ENCODE measurements at regions not wholly inside any gene's neighbourhood (a gene's known extent, or its start where the extent isn't known, plus 50 kb on each side); places are given as distances from the start of the nearest gene placed in this dataset.

DNA sequence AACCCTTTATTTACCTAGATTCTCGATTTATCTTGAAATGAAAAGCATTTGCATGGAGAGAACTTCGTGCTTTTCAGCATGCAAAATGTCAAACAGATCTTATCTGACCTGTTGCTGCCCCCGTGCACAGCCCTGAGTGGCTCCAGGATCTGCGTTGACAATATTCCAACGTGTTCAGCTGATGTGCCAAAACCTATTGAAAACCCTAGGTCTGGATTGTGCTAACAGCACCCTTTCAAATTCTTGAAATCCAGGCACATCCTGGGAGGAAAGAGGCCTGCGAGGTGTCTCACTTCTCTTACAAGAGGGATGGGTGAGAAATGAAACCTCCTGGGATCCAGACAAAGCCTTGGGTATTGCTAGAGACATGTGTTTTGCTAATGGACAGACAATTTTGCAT, 231.8 kb downstream of the MAP2K4 start:
- WGBS: 45% methylated on average over 6 of the region's 6 CpGs
- H3K4me1 ChIP-seq (ENCODE audit: insufficient read depth): no peaks in the 10 kb centered on the region

DNA sequence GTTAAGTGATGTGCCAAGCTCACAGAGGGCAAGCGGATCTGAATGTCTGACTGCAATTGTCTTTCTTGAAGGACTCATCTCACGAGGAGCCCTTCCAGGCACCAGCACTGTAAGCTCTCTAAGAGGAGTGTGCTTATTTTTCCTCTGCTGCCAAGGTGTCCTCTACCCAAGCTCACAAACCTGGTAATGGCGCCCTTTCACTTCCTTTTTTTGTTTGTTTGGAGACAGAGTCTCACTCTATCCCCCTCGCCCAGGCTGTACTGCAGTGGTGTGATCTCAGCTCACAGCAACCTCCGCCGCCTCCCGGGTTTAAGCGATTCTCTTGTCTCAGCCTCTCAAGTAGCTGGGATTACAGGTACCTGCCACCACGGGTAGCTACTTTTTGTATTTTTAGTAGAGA, 233.8 kb downstream of the MAP2K4 start:
- WGBS: 95% methylated on average over 9 of the region's 9 CpGs

More for the DNA sequence above, 231.8 kb downstream of the MAP2K4 start:
- Histone ChIP-seq H3K4me3 (ENCODE audit: low read depth, low read length) (no peak overlapping the region), H3K27ac (ENCODE audit: low read depth) (no peak overlapping the region), H3K36me3 (ENCODE audit: insufficient read depth) (no peaks in the 10 kb centered on the region)
- no peak for DNase-seq (ENCODE audit: extremely low spot score)

DNA sequence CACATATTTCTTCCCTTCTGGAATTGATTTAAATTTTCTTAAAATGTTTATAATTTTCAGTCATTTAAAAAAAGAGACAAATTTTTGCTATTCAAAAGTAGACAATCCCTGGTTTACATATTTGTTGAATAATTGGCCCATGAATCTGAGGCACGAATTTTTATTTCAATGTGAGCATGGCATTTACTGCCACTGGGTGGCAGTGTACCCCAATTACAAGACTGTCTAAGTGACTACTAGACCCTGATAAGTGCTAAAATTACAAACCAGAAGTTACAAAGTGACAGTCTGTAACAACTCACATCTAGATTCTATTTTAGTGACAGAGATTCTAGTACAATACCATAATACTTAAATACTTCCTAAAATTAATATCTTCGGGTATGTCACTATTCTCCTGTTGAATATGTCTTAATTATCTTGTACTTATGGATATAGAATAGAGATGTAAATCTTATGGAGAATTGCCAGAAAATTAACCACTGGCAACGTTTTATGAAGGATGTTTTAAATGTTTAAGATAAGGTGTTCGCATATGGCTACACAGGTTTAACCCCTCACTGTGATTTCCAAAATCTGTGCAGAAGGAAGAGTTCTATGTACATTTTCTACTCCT, 235.8 kb downstream of the MAP2K4 start:
- no peak overlapping the region for H3K27ac ChIP-seq (ENCODE audit: low read depth)
- no peaks in the 10 kb centered on the region for H3K36me3 ChIP-seq (ENCODE audit: insufficient read depth)
- 9% methylated on average over 4 of the region's 4 CpGs for WGBS
- no peak overlapping the region for H3K4me3 ChIP-seq (ENCODE audit: low read depth, low read length)
- no peaks in the 10 kb centered on the region for H3K4me1 ChIP-seq (ENCODE audit: insufficient read depth)
- DNase-seq (ENCODE audit: extremely low spot score): no peak

More for the DNA sequence above, 233.8 kb downstream of the MAP2K4 start:
- Histone ChIP-seq H3K4me1 (ENCODE audit: insufficient read depth) (no peaks in the 10 kb centered on the region), H3K27ac (ENCODE audit: low read depth) (no peak overlapping the region), H3K4me3 (ENCODE audit: low read depth, low read length) (no peak overlapping the region), H3K36me3 (ENCODE audit: insufficient read depth) (no peaks in the 10 kb centered on the region)
- DNase-seq (ENCODE audit: extremely low spot score): no peak

DNA sequence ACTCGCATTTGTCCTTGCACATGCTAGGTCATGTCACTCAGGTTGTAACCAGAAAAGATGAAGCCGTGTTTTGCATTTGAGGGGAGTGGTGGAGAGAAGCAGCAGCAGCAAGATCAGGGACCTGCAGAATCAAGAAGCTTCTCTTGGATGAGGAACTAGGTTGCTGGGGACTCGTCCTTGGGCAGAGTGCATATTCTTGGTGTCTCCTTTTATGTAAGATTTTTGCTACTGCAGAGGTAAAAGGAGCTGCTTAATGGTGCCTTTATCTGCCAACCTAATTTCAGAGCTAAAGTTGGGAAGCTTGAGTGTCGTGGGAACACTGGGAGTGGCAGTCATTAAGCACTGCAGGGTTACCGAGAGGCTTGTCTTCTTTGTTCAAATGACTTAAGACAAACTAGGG, 236.5 kb downstream of the MAP2K4 start:
- no peak overlapping the region for H3K27ac ChIP-seq (ENCODE audit: low read depth)
- H3K4me1 ChIP-seq (ENCODE audit: insufficient read depth): no peaks in the 10 kb centered on the region
- WGBS: 53% methylated on average over 5 of the region's 5 CpGs
- H3K36me3 ChIP-seq (ENCODE audit: insufficient read depth): no peaks in the 10 kb centered on the region
- DNase-seq (ENCODE audit: extremely low spot score): no peak
- no peak overlapping the region for H3K4me3 ChIP-seq (ENCODE audit: low read depth, low read length)

DNA sequence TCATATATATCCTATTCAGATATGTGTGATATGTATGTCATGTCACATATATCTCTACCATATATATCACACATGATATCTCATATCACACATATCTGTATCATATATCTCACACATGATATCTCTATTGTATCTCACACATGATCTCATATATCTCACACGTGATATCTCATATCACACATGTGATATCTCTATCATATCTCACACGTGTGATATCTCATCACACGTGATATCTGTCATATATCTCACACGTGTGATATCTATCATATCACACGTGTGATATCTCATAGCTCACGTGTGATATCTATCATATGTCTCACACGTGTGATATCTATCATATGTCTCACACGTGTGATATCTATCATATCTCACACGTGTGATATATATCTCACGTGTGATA, 240.7 kb downstream of the MAP2K4 start:
- no peak for DNase-seq (ENCODE audit: extremely low spot score)

DNA sequence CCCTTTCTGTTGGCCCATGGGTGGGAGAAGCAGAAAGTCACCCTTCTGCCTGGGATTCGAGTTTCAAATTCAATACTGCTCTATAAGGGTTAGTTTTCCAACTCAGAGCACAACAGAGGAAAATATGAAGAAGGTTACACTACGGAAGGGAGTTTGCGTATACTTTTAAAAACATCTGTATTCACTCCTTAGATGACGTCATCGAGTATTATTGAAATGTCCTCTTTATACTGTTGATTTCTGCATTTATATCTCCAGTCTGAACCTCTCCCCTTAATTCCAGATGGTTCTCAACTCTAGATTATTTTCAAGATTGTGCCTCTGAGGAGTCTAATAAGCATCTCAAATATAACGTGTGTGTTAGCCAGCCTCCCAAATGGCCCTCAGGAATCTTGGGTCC, 249.1 kb downstream of the MAP2K4 start:
- no peak for DNase-seq (ENCODE audit: extremely low spot score)
- H3K4me3 ChIP-seq (ENCODE audit: low read depth, low read length): no peak overlapping the region
- no peak overlapping the region for H3K27ac ChIP-seq (ENCODE audit: low read depth)
- no peaks in the 10 kb centered on the region for H3K36me3 ChIP-seq (ENCODE audit: insufficient read depth)
- 70% methylated on average over 6 of the region's 6 CpGs for WGBS
- no peaks in the 10 kb centered on the region for H3K4me1 ChIP-seq (ENCODE audit: insufficient read depth)

More for the DNA sequence above, 240.7 kb downstream of the MAP2K4 start:
- no peaks in the 10 kb centered on the region for H3K4me1 ChIP-seq (ENCODE audit: insufficient read depth)
- no peak overlapping the region for H3K4me3 ChIP-seq (ENCODE audit: low read depth, low read length)
- 92% methylated on average over 10 of the region's 10 CpGs for WGBS
- no peaks in the 10 kb centered on the region for H3K36me3 ChIP-seq (ENCODE audit: insufficient read depth)
- H3K27ac ChIP-seq (ENCODE audit: low read depth): no peak overlapping the region

DNA sequence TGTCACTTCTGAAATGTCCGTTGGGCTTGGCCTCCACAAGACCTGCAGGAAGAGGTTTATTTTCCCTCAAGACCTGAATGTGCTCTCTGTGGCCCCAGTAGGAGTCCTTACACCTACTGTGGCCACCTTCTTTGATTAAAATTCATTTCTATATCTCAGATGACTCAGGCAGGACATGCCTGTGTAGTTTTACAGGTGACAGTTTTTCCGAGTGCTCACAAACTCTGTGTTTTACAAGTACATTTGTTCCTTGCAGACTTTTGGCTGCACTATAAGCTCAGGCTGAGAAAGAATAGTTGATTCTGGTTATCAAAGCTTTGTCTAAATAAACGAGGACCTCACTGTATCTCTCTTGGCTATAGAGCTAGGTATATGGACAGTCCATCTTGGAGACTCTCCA, 257.1 kb downstream of the MAP2K4 start:
- H3K27ac ChIP-seq (ENCODE audit: low read depth): no peak overlapping the region
- no peaks in the 10 kb centered on the region for H3K36me3 ChIP-seq (ENCODE audit: insufficient read depth)
- WGBS: 49% methylated on average over 3 of the region's 3 CpGs
- no peak overlapping the region for H3K4me3 ChIP-seq (ENCODE audit: low read depth, low read length)
- no peaks in the 10 kb centered on the region for H3K4me1 ChIP-seq (ENCODE audit: insufficient read depth)
- no peak for DNase-seq (ENCODE audit: extremely low spot score)

DNA sequence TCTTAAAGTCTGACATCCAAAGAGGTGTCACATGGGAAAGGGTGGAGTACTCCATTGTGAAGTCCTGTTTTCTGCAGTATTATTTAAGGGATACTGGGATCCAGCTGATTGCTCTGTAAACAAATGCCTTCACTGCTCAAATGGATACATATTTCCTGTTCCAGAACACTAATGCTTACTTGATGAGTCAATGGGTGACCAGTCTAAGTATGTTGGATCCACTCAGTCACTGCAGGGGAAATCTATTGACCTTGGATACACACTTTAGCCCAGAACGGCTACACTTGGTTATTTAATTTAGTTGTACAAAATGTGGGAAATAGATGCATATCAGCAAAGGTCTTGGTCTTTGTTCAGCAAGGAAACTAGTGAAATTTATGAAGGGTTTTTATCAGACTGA, 261.4 kb downstream of the MAP2K4 start:
- DNase-seq (ENCODE audit: extremely low spot score): no peak
- 36% methylated on average over 1 of the region's 1 CpG for WGBS
- Histone ChIP-seq H3K4me1 (ENCODE audit: insufficient read depth) (no peaks in the 10 kb centered on the region), H3K4me3 (ENCODE audit: low read depth, low read length) (no peak overlapping the region), H3K36me3 (ENCODE audit: insufficient read depth) (no peaks in the 10 kb centered on the region), H3K27ac (ENCODE audit: low read depth) (no peak overlapping the region)

DNA sequence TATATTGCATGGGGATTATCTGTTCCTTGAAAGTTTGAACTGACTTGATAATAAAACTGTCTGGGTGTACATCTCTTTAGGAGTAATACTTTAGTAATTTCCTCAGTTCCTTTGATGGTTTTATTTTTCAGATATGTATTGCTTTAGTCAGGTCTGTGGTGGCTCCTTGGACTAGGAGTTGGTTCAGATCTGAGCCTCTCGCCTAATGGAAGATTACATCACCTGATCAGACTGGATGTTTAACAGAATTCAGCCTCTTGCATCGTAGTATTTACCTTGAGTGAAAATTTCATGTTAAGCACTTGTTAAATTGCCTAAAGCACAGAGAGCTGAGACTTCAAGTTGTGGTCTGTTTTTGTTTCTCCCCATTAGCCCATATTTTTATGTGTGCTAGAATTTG, 267.3 kb downstream of the MAP2K4 start:
- 10% methylated on average over 2 of the region's 2 CpGs for WGBS
- no peak overlapping the region for H3K4me3 ChIP-seq (ENCODE audit: low read depth, low read length)
- no peak overlapping the region for H3K27ac ChIP-seq (ENCODE audit: low read depth)

DNA sequence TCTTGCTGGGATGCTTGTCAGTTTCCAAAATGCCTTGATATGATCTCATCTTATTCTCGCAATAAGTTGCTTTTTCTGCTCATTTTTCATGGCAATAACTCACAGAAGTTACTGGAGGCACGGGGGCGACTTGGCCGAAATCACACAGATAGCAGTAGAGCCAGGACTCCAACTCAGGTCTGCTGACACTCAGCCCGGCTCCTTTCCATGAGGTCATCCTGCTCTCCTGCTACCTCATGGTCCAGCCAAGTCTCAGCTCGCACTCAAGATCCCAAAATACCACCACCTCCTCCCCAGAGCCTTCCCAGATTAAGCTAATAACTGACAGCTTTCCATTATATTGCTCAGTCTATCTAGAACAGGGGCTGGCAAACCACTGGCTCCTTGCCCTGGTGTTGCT, 269.5 kb downstream of the MAP2K4 start:
- 73% methylated on average over 6 of the region's 6 CpGs for WGBS
- DNase-seq (ENCODE audit: extremely low spot score): no peak
- no peaks in the 10 kb centered on the region for H3K36me3 ChIP-seq (ENCODE audit: insufficient read depth)
- no peaks in the 10 kb centered on the region for H3K4me1 ChIP-seq (ENCODE audit: insufficient read depth)
- no peak overlapping the region for H3K4me3 ChIP-seq (ENCODE audit: low read depth, low read length)
- no peak overlapping the region for H3K27ac ChIP-seq (ENCODE audit: low read depth)

More for the DNA sequence above, 267.3 kb downstream of the MAP2K4 start:
- DNase-seq (ENCODE audit: extremely low spot score): no peak
- no peaks in the 10 kb centered on the region for H3K36me3 ChIP-seq (ENCODE audit: insufficient read depth)
- no peaks in the 10 kb centered on the region for H3K4me1 ChIP-seq (ENCODE audit: insufficient read depth)

DNA sequence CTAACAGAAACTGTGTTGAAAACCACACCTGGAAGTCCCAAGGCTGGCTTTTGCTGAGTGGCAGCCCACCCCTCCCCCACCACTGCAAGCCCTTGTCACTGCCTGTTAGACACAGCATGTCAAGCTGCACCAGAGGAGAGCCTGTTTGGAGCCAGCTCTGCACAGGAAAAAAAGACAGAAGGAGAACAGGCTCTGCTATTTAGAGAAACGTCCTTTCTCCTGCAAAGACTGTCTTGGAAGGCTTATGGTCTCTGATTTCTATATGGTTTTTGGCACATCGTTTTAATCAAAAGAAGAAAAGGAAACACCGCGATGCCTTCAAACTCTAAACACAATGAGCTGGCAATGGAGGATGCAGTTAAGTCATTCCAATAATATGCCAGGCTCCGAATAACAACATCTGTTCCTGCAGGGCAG, 275.5 kb downstream of the MAP2K4 start:
- Histone ChIP-seq H3K4me1 (ENCODE audit: insufficient read depth) (no peaks in the 10 kb centered on the region), H3K4me3 (ENCODE audit: low read depth, low read length) (no peak overlapping the region), H3K27ac (ENCODE audit: low read depth) (no peak overlapping the region), H3K36me3 (ENCODE audit: insufficient read depth) (no peaks in the 10 kb centered on the region)
- no peak for DNase-seq (ENCODE audit: extremely low spot score)
- WGBS: 15% methylated on average over 5 of the region's 5 CpGs

DNA sequence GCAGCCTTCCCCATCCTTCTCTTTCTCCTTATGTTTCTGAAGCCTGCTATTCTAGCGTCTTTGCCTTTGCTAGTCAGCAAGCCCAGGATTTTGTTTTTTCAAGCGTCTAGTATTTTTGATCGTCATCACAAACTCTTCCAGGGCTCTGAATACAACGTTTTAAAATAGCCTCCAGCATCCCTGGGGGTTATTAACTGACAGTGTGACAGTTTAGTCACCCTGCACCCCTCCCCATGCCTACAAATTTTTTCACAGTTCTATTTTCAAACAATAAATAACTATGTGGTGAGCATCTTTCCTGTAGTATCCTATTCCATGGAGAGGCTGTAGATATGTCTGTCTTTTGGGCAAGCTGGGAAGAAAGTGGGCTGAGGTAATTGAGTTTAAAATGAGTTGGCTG, 280.9 kb downstream of the MAP2K4 start:
- Histone ChIP-seq H3K27ac (ENCODE audit: low read depth) (no peak overlapping the region), H3K4me1 (ENCODE audit: insufficient read depth) (no peaks in the 10 kb centered on the region), H3K36me3 (ENCODE audit: insufficient read depth) (no peaks in the 10 kb centered on the region), H3K4me3 (ENCODE audit: low read depth, low read length) (no peak overlapping the region)
- 84% methylated on average over 4 of the region's 4 CpGs for WGBS
- no peak for DNase-seq (ENCODE audit: extremely low spot score)

DNA sequence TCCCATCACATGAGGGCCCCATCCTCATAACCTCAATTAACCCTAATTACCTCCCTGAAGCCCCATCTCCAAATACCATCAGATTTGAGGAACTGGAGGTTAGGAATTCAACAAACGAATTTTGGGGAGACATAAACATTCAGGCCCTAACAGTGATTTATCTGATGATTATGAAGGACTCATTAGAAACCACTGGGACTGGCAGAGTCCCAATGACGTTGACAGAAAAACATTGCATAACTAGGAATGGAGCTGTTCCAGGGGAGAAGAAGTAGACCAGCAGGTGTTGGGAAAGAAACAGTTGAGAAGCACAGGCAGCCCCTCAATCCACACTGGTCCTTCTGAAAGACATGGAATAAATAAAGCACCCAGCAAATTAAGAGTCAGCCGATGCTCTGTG, 282.0 kb downstream of the MAP2K4 start:
- Histone ChIP-seq H3K4me1 (ENCODE audit: insufficient read depth) (no peaks in the 10 kb centered on the region), H3K27ac (ENCODE audit: low read depth) (no peak overlapping the region), H3K36me3 (ENCODE audit: insufficient read depth) (no peaks in the 10 kb centered on the region), H3K4me3 (ENCODE audit: low read depth, low read length) (no peak overlapping the region)
- 71% methylated on average over 3 of the region's 3 CpGs for WGBS
- DNase-seq (ENCODE audit: extremely low spot score): no peak

DNA sequence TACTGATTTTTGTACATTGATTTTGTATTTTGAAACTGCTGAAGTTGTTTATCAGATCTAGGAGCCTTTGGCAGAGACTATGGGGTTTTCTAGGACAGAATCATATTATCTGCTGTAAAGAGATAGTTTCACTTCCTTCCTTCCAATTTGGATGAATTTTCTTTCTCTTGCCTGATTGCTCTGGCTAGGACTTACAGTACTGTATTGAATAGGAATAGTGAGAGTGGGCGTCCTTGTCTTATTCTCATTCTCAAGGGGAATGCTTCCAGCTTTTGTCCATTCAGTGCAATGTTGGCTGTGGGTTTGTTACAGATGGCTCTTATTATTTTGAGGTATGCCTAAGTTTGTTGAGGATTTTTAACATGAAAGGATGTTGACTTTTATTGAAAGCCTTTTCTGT, 290.1 kb downstream of the MAP2K4 start:
- no peak overlapping the region for H3K27ac ChIP-seq (ENCODE audit: low read depth)
- WGBS: 82% methylated on average over 1 of the region's 1 CpG
- no peak overlapping the region for H3K4me3 ChIP-seq (ENCODE audit: low read depth, low read length)
- no peak for DNase-seq (ENCODE audit: extremely low spot score)
- no peaks in the 10 kb centered on the region for H3K4me1 ChIP-seq (ENCODE audit: insufficient read depth)
- H3K36me3 ChIP-seq (ENCODE audit: insufficient read depth): no peaks in the 10 kb centered on the region

DNA sequence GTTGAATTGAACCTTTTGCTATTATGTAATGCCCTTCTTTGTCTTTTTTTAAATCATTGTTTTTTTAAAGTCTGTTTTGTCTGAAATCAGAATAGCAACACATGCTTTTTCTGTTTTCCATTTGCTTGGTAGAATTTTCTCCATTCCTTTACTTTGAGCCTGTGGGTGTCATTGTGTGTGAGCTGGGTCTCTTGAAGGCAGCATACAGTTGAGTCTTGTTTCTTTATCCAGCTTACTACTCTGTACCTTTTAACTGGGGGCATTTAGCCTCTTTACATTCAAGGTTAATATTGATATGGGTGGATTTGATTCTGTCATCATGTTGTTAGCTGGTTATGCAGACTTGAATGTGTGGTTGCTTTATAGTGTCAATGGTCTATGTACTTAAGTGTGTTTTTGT, 292.0 kb downstream of the MAP2K4 start:
- Histone ChIP-seq H3K4me1 (ENCODE audit: insufficient read depth) (no peaks in the 10 kb centered on the region), H3K36me3 (ENCODE audit: insufficient read depth) (no peaks in the 10 kb centered on the region), H3K27ac (ENCODE audit: low read depth) (no peak overlapping the region), H3K4me3 (ENCODE audit: low read depth, low read length) (no peak overlapping the region)
- DNase-seq (ENCODE audit: extremely low spot score): no peak

Measured in urinary bladder (tissue), 3 donors.